Esophagus squamous epithelium (tissue), 4 donors: ENCODE measurements at regions not wholly inside any gene's neighbourhood (a gene's known extent, or its start where the extent isn't known, plus 50 kb on each side); places are given as distances from the start of the nearest gene placed in this dataset.

Source experiments
- POLR2A ChIP-seq, 4 donors: fragments of 450-650 bp; IDR thresholded peaks; one replicate each; pipeline ENCODE4 v1.6.1; 2017; ENCODE audit warnings: antibody characterized with exemption in 4 of 4, mild to moderate bottlenecking in 4 of 4, moderate library complexity in 3 of 4
- TF ChIP-seq, protein P1 (sequence below), 6 experiments: fragments of 450-650 bp in 4 of 6; fragments of 200-600 bp in 2 of 6; sonication (generic) in 2 of 6; IDR thresholded peaks; one replicate each; pipeline ENCODE4 v1.5.1; 2016 to 2019; ENCODE audit warnings: antibody characterized with exemption in 6 of 6, mild to moderate bottlenecking in 4 of 6, moderate library complexity in 4 of 6

DNA sequence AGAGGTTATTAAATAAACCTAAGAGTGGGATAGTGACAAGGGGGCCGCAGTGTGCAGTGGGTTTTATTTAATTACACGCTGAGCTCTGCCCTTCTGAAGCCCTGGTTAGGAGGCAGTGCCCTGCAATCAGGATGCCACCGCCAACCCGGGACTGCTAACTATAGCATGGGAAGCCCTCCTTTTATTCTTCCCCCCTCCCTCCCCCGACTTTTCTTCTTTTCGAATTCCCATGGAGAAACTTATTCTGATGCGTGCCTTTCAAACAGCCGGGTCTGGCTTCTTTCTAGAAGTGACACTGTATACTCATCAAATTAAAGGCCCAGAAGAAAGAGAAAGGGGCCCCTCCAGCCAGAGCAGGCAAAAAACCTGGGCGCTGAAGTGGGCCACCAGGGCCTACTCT lies 91.3 kb upstream of the ANO1 start:
- TF ChIP-seq, protein P1, sequence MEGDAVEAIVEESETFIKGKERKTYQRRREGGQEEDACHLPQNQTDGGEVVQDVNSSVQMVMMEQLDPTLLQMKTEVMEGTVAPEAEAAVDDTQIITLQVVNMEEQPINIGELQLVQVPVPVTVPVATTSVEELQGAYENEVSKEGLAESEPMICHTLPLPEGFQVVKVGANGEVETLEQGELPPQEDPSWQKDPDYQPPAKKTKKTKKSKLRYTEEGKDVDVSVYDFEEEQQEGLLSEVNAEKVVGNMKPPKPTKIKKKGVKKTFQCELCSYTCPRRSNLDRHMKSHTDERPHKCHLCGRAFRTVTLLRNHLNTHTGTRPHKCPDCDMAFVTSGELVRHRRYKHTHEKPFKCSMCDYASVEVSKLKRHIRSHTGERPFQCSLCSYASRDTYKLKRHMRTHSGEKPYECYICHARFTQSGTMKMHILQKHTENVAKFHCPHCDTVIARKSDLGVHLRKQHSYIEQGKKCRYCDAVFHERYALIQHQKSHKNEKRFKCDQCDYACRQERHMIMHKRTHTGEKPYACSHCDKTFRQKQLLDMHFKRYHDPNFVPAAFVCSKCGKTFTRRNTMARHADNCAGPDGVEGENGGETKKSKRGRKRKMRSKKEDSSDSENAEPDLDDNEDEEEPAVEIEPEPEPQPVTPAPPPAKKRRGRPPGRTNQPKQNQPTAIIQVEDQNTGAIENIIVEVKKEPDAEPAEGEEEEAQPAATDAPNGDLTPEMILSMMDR (IDR thresholded peaks at IDR 0.05), result no peak
- no peak for TF ChIP-seq POLR2A (IDR thresholded peaks at IDR 0.05)
